ENCODE measurements at regions not wholly inside any gene's neighbourhood (a gene's known extent, or its start where the extent isn't known, plus 50 kb on each side); places are given as distances from the start of the nearest gene placed in this dataset.
"Not testable (repeated sequence)": the region's sequence is repeated elsewhere in the genome, so short reads cannot be mapped to it uniquely, and the experiment has no call there.

DNA sequence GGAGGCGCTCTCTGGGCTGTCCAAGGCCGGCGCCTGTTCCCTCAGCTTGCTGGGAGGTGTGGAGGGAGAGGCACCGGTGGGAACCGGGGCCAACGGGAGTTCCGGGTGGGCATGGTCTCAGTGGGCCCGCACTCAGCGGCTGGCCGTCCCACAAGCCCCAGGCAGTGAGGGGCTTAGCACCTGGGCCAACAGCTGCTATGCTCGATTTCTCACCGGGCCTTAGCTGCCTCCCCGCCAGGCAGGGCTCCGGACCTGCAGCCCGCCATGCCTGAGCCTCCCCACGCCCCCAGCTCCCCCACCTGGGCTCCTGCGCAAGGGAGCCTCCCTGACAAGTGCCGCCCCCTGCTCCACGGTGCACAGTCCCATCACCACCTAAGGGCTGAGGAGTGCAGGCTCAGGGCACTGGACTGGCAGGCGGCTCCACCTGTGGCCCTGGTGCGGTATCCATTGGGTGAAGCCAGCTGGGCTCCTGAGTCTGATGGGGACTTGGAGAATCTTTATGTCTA, 276.5 kb downstream of the SH2D4B start:
- ATAC-seq (no peak), DNase-seq (no peak)
- intact Hi-C loops (cut with micrococcal nuclease) = no loop called here

DNA sequence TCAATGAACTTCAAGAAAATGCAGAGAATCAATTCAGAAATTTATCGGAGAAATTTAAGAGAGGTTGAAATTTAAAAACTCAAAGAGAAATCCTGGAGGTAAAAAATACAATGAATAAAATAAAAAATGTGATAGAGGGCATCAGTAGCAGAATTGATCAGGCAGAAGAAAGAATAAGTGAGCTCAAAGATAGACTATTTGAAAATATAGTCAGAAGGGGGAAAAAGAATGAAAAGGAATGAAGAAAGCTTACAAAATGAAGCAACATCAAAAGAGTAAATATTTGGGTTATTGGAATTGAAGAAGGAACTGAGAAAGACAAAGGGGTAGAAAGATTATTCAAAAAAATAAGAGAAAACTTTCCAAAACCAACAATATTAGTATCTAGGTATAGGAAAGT, 291.4 kb downstream of the SH2D4B start:
- ATAC-seq (no peak), DNase-seq (no peak)
- intact Hi-C loops (cut with micrococcal nuclease) = no loop called here

DNA sequence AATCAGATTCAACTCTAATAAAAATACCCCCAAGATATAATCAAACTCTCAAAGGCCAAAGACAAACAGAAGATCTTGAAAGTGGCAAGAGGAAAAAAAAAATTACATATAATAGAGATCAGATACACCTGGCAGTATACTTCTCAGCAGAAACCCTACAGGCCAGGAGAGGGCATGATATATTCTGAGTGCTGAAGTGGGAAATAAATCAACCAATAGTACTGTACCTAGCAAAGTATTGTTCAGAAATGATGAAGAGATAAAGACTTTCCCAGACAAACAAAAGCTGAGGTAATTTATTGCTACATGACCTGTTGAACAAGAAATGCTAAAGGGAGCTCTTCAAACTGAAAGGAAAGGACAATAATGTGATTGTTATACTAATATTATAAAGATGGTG, 291.9 kb downstream of the SH2D4B start:
- intact Hi-C loops (cut with micrococcal nuclease) = no loop called here
- DNase-seq (no peak), ATAC-seq (no peak)

DNA sequence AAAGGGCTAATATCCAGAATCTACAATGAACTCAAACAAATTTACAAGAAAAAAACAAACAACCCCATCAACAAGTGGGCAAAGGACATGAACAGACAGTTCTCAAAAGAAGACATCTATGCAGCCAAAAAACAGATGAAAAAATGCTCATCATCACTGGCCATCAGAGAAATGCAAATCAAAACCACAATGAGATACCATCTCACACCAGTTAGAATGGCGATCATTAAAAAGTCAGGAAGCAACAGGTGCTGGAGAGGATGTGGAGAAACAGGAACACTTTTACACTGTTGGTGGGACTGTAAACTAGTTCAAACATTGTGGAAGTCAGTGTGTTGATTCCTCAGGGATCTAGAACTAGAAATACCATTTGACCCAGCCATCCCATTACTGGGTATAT, 295.0 kb downstream of the SH2D4B start:
- DNase-seq; intact Hi-C loops (cut with micrococcal nuclease); ATAC-seq: not testable (repeated sequence)

DNA sequence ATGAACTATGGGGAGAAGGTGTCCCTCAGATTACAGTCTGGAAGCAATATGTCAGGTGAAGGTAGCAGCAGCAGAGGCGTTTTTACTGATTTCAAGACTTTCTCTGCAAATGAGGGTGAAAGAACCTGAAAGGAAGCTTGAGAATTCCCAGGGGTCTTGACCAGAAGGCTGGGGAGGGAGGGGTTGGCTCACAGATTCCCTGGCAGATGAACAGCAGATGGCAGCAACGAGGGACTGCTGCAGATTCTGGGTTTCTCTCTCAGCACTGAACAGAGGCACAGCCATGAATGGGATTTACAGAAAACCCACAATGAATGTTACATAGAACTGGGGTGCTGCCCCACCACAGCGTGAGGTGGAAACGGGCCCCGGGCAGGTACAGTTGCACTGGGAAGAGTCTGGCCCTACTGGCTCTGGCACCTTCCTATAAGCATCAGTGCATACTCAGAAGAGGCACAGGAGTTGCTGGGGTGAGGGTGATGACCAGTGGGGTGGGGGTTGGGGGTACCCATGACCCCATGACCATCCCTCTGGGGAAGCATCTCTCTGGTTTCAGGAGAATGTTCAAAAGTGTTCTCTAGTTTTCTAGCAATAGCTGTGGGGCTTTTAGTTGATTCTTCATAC, 317.8 kb downstream of the SH2D4B start:
- intact Hi-C loops (cut with micrococcal nuclease) = no loop called here
- ATAC-seq (no peak), DNase-seq (no peak)

DNA sequence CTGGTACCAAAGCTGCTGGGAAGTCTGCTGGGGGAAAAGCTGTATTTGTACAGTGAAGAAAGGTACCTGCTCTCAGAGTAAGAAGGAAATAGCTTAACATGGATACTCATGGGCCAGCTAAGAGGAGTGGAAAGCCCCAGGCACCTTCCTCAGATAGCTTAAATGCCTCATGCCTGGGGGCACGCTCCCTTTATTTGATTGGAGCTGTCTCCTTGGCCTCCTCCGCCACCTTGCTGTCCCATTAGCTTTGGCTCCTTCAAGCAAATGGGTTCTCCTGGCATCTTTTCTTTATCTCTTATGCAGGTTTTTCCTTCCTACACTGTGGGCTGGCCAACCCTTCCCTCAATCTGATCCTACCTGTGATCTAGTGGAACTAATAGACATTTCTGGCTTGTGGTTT, 318.5 kb downstream of the SH2D4B start:
- DNase-seq = no peak
- ATAC-seq = no peak
- intact Hi-C loops (cut with micrococcal nuclease) = no loop called here

DNA sequence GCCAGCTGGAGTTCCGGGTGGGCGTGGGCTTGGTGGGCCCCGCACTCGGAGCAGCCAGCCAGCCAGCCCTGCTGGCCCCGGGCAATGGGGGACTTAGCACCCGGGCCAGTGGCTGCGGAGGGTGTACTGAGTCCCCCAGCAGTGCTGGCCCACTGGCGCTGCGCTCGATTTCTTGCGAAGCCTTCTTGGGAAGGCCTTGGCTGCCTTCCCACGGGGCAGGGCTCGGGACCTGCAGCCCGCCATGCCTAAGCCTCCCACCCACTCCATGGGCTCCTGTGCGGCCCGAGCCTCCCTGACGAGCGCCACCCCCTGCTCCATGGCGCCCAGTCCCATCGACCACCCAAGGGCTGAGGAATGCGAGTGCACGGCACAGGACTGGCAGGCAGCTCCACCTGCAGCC, 321.6 kb downstream of the SH2D4B start:
- ATAC-seq; intact Hi-C loops (cut with micrococcal nuclease); DNase-seq: not testable (repeated sequence)

DNA sequence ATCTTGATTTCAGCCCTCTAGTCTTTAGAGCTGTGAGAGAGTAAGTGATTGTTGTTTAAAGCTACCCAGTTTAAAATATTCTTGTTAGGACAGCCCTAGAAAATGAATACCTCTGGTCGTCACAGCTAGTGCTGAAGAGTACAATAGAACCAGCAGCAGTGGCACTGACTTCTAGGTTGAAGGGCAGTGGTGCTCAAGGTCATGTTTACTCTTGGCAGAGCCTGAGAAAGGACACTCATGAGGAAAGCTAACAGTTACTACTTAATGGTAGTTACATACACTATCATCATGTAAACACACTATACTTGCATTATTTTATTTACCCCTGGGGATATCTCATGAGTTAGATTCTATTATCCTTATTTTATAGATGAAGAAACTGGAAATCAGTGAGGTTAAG, 323.0 kb downstream of the SH2D4B start:
- intact Hi-C loops (cut with micrococcal nuclease) = no loop called here
- DNase-seq (no peak), ATAC-seq (no peak)

DNA sequence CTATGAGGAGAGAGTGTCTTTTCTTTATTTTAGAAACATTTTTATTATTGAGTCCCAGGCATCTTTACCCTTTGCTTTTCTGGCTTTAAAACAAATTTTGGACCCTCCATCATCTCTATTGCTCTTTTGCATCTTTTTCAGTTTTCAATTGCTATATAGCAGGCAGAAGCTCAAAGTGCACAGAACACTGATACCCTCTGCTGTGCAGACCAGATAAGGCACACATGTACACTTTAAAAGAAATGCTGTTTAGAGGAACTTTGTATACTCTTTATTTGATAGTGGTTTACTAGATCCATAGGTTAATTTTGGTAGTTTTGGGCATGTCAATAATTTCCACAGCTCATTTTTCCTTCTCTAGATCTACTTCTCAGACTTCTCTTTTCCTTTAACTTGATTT, 324.2 kb downstream of the SH2D4B start:
- no peak for ATAC-seq
- DNase-seq = no peak
- intact Hi-C loops (cut with micrococcal nuclease) = no loop called here

DNA sequence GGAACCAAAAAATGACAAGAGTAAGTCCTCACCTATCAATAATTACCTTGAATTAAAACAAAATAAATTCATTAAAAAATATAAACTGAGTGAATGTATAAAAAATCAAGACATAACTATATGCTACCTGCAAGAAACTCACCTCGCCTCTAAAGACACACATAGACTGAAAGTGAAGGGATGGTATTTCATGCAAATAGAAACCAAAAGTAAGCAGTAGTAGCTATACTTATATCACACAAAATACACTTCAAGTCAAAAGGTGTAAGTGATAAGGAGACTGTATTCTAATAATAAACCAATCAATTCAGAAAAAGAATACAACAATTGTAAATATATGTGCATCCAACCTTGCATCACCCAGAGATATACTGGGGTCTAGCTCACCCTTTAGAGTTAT, 332.6 kb downstream of the SH2D4B start:
- DNase-seq = no peak
- intact Hi-C loops (cut with micrococcal nuclease) = no loop called here
- ATAC-seq = no peak

DNA sequence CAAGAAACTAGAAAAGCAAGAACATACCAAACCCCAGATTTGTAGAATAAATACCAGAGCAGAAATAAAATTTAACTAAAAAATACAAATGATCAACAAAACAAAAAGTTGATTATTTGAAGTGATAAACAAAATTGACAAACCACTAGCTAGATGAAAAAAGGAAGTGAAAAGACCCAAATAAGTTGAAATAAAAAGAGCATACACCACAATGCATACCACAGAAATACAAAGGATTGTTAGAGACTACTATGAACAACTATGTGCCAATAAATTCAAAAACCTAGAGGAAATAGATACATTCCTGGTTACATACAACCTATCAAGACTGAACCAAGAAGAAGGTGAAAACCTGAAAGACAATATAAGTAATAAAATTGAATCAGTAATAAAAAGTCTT, 333.4 kb downstream of the SH2D4B start:
- intact Hi-C loops (cut with micrococcal nuclease) = no loop called here
- DNase-seq (no peak), ATAC-seq (no peak)

DNA sequence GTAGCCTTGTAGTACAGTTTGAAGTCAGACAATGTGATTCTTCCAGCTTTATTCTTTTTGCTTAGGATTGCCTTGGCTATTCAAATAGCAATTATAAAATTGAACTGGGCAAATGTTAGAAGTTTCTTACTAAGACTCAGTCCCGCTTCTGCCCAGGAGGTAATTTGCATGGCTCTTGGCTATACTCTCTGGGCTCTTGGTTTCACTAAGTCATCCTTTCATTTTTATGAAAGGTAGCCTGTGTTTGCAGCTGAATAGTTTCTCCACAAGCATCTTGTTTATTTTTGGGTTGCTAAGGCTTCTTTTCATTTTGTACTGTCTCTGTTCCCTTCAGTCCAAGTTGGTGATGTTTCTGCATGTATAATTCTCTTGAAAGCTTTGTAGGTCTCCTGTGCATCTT, 340.6 kb downstream of the SH2D4B start:
- intact Hi-C loops (cut with micrococcal nuclease) = no loop called here
- ATAC-seq = no peak
- DNase-seq = no peak

DNA sequence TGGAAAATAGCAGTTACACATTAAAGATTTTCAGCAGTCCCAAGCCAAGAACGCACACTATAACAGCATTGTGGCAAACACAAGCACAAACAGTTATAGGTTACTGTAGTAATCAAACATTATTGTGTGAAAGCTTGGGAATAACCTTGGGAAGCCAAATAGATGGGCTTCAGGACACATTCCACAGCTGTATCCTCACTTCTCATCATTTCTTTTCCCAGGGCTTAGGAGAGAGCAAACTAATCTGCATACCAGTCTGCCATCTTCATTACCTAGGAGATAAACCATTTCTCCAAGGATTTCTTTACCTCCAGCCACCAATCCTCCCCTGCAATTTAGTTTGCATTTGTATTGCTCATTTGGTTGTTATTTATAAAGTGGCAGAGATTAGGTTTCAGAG, 352.4 kb downstream of the SH2D4B start:
- intact Hi-C loops (cut with micrococcal nuclease) = no loop called here
- ATAC-seq = no peak
- no peak for DNase-seq

DNA sequence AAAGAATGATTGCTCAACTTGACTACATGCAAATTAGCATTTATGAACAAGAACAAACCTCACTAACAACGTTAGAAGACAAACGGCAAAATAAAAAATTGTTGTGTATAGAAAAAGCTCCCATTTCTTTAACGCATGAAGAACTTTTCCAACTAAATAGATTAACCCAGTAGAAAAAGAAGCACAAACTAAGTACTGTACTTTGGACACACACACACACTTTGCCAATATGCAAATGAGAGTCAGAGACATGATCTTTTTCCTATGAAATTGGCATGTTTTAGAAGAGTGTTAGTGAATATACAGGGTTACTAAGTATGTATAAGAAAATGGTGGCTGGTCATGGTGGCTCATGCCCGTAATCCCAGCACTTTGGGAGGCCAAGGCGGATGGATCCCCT, 355.6 kb downstream of the SH2D4B start:
- DNase-seq (no peak), ATAC-seq (no peak)
- intact Hi-C loops (cut with micrococcal nuclease) = no loop called here

DNA sequence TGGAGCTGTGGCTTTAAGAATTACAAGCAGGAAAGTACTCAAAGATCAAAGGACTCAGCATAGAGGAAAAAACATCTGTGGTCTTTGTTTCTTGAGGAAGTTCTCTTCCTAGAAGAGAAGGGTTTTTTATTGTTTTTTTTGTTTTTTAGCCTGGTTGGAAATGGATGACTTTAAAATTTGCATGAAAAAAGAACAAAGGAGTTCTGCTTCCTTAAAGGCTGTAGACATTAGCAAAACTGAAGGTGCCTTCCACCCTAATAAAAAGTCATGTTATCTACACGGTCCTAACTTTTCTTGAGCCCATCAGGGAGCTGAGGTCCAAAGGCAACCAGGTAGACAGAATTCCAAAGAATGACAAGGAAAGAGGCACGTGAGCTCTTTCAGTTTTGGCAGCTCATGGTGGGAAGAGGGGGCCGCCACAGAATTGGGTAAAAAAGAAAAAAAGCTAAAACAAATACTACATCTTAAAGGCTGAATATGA, 356.6 kb downstream of the SH2D4B start:
- DNase-seq (no peak), ATAC-seq (no peak)
- intact Hi-C loops (cut with micrococcal nuclease) = no loop called here

DNA sequence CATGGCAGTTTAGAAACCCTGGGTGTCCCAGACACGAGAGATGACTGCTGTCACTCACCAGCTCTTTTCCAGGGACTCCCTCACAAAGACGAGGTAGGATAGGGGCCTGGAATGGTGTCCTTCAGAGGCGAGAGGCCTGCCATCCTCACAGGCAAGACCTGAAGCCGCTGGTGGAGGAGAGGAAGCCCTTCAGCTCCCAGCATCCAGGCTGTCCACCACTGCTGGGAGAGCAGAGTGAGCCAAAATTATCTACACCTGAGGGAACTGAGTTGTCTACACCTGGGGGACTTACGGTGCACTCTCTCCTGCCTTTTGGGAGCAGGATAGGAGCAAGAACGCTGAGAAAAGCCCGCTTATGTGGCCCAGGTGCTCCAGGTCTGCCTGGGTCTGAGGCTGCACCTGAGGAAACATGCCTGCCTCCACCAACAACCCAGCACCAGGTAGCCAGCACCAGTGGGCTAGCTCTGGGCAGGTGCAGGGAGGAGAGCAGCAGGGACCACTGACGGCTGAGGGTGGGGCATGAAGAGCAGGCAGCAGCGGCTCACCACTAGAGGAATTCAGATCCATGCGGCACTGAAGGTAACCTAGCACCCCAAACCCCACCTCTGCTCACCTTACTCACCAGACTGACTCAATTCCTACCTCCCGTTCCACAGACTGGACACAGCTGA, 357.2 kb downstream of the SH2D4B start:
- DNase-seq (no peak), ATAC-seq (no peak)
- intact Hi-C loops (cut with micrococcal nuclease) = no loop called here

DNA sequence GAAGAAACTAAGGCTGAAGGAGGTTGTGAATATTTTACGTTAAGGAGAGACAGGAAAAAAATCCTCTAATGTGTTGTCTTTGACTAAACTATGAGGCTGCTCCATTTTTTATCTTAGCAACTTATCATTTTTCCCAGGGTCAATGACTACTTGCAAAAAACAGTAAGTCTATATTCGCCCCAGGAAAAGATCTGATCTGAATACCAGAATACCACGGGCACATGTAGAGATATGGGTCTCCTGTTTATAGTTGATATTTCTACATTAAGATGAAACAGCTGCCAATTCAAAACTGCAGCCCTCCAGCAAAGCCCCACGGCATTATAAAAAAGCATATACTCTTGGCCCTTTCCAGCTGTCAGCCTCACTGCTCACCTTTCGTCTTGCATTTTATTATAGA, 358.4 kb downstream of the SH2D4B start:
- intact Hi-C loops (cut with micrococcal nuclease) = no loop called here
- no peak for ATAC-seq

DNA sequence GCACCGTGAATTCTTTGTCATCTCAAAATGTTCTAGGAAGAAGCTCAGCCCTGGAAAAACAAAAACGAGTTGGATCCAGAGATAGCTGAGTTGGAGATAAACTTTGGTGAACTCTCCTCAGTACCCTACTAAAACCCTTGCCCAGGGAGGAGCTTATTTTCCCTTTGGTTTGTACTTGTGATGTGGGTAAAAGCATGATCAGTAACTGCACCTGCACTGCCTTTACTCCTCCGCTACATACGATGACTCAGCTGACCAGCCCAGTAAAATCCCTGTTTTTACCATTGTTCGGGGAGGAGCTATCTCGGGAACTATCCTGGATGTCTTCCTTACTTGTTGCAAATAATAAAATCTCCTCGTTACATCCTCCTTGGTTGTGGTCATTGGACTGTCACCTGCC, 359.3 kb downstream of the SH2D4B start:
- intact Hi-C loops (cut with micrococcal nuclease) = no loop called here
- no peak for ATAC-seq
- no peak for DNase-seq

More for the DNA sequence above, 358.4 kb downstream of the SH2D4B start:
- no peak for DNase-seq

DNA sequence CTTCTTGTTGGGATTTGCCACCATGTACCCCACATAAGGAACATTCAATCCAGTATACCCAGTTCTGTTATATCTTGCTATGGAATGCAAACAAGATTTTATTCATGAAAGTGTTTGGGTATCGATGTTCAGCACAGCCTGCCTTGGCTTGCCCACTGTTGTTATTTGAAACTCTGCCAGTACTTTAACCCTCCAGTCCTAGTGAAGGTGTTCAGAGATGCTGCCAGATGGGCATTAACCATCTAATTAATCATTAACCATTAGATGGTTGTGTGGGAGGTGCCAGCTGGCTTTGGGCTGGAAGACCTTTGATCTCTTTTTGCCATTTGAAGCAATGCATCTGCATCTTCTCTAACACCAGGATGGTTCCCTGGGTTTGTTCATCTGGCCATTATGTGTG, 363.0 kb downstream of the SH2D4B start:
- ATAC-seq (no peak), DNase-seq (no peak)
- intact Hi-C loops (cut with micrococcal nuclease) = no loop called here

DNA sequence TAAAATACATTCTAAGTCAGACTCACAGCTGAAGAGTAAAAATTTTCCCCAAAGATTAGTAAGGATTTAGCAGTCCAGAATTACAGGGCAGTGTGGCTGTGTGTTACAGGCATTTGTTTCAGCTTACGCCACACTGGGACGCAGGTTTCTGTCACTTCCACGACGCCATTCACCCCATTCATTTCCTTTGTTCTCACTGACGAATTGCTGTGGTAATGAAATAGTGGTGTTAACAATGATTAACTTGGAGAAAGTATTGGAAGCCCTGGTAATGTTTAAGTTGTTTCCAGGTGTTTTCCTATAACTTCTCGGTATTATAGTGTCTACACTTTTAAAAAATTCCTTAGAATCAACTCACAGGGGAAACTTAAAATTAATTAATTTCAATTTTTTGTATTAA, 370.9 kb downstream of the SH2D4B start:
- DNase-seq (no peak), ATAC-seq (no peak)
- intact Hi-C loops (cut with micrococcal nuclease) = no loop called here

DNA sequence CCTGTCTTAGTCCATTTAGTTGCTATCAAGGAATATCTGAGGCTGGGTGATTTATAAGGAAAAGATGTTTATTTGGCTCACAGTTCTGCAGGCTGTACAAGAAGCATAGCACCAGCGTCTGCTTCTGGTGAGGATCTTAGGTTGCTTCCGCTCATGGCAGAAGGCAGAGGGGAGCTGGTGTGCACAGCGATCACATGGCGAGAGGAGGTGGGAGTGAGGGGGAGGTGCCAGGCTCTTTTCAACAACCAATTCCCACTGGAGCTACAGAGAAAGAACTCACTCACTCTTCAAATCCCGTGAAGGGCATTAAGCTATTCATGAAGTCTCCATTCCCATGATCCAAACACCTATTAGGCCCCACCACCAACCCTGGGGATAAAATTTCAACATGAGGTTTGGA, 371.6 kb downstream of the SH2D4B start:
- no peak for DNase-seq
- no peak for ATAC-seq
- intact Hi-C loops (cut with micrococcal nuclease) = no loop called here
